ENCODE measurements at regions not wholly inside any gene's neighbourhood (a gene's known extent, or its start where the extent isn't known, plus 50 kb on each side); places are given as distances from the start of the nearest gene placed in this dataset.

GRCh38 chr4:184550476-184550875 lies 76.1 kb upstream of the IRF2 start:
- TF ChIP-seq CTCF (tag by site-specific recombination; IDR thresholded peaks at IDR 0.05) = no peak
- no peak for TF ChIP-seq YY1 (tag by site-specific recombination; IDR thresholded peaks at IDR 0.05)
- TF ChIP-seq ZNF140 (tag by site-specific recombination; IDR thresholded peaks at IDR 0.05) = no peak
- TF ChIP-seq ZFP37 (tag by site-specific recombination; IDR thresholded peaks at IDR 0.05) = no peak
- no peak for TF ChIP-seq EGR2 (tag by site-specific recombination; IDR thresholded peaks at IDR 0.05; ENCODE audit: low read depth)
- TF ChIP-seq ZNF26 (tag by site-specific recombination; IDR thresholded peaks at IDR 0.05) = no peak
- TF ChIP-seq ZNF664 (tag by site-specific recombination; IDR thresholded peaks at IDR 0.05) = no peak
- TF ChIP-seq ZNF561 (tag by site-specific recombination; IDR thresholded peaks at IDR 0.05; ENCODE audit: borderline replicate concordance) = no peak
- TF ChIP-seq ZSCAN23 (tag by site-specific recombination; IDR thresholded peaks at IDR 0.05) = no peak
- TF ChIP-seq ZIC2 (tag by site-specific recombination; IDR thresholded peaks at IDR 0.05) = no peak
- TF ChIP-seq ZBTB7A (tag by site-specific recombination; IDR thresholded peaks at IDR 0.05; ENCODE audit: low read depth) = no peak
- no peak for TF ChIP-seq BCL11A (tag by site-specific recombination; IDR thresholded peaks at IDR 0.05; ENCODE audit: low read depth)
- no peak for TF ChIP-seq ZNF776 (tag by site-specific recombination; IDR thresholded peaks at IDR 0.05; ENCODE audit: borderline replicate concordance)
- no peak for TF ChIP-seq RBAK (tag by site-specific recombination; IDR thresholded peaks at IDR 0.05)

Data from HEK293 (cell line).